Fibroblast of mammary gland (primary cell): ENCODE measurements at regions not wholly inside any gene's neighbourhood (a gene's known extent, or its start where the extent isn't known, plus 50 kb on each side); places are given as distances from the start of the nearest gene placed in this dataset.
A peak's percentile ranks its signal among the peaks of the same experiment; 100 is the strongest.

ENCODE experiments used
- DNase-seq: peaks from one replicate; pipeline ENCODE4 v3.0.0-alpha.2; 2010; ENCODE audit warnings: low read depth
- H3K4me3 ChIP-seq: 2 replicates; pipeline ENCODE4 v1.5.1; 2011; ENCODE audit warnings: low read depth, mild to moderate bottlenecking, low read length, moderate library complexity; ENCODE audit not compliant: control insufficient read depth
- CTCF ChIP-seq: conservative IDR thresholded peaks from 2 replicates; pipeline ENCODE4 v1.5.1; 2011; ENCODE audit warnings: low read depth, low read length, inconsistent platforms; ENCODE audit not compliant: control insufficient read depth, insufficient read depth

- no peak overlapping the region for H3K4me3 ChIP-seq
- no peak for DNase-seq
- TF ChIP-seq CTCF = no peak
Observed at GRCh38 chr21:41578716-41579115, 70.8 kb upstream of the TMPRSS2 start.

- no peak for DNase-seq
- TF ChIP-seq CTCF = no peak
- H3K4me3 ChIP-seq = no peak overlapping the region
Observed at GRCh38 chr21:41578083-41578482, 70.1 kb upstream of the TMPRSS2 start.

- peak; percentile 19 for DNase-seq
- H3K4me3 ChIP-seq = no peak overlapping the region
- TF ChIP-seq CTCF = no peak
Observed at GRCh38 chr21:41576013-41576615, 68.2 kb upstream of the TMPRSS2 start.

- H3K4me3 ChIP-seq = no peak overlapping the region
- TF ChIP-seq CTCF = no peak
- peak; percentile 42 for DNase-seq
Observed at GRCh38 chr21:41573902-41574690, 66.1 kb upstream of the TMPRSS2 start.

GRCh38 chr21:41571938-41572510 is 64.1 kb upstream of the TMPRSS2 start:
- no peak for TF ChIP-seq CTCF
- peak; percentile 25 for DNase-seq
- no peak overlapping the region for H3K4me3 ChIP-seq

- no peak overlapping the region for H3K4me3 ChIP-seq
- no peak for DNase-seq
- no peak for TF ChIP-seq CTCF
Observed at GRCh38 chr21:41570791-41571355, 62.9 kb upstream of the TMPRSS2 start.
